ENCODE measurements at regions not wholly inside any gene's neighbourhood (a gene's known extent, or its start where the extent isn't known, plus 50 kb on each side); places are given as distances from the start of the nearest gene placed in this dataset.

- WGBS = 89% methylated on average over 6 of the region's 6 CpGs
- no peak overlapping the region for H3K4me3 ChIP-seq (ENCODE audit: low read length in 2 of 2)
- DNase-seq (ENCODE audit: low read depth in 6 of 9, low spot score in 9 of 9) = peak in 3 of 9 donors; percentile 23 to 39 (median 38)
- no peaks in the 10 kb centered on the region for H3K9me3 ChIP-seq (ENCODE audit: control insufficient read depth in 2 of 2, insufficient read depth in 1 of 2, low read length in 1 of 2)
- H3K4me1 ChIP-seq (ENCODE audit: control insufficient read depth in 2 of 2, insufficient read depth in 2 of 2, low read length in 2 of 2) = peaks cover 0 to 10% of the 10 kb centered on the region in 2 donors
- no peaks in the 10 kb centered on the region for H3K36me3 ChIP-seq (ENCODE audit: control insufficient read depth in 2 of 2, insufficient read depth in 2 of 2, low read length in 1 of 2)
- H3K27ac ChIP-seq (ENCODE audit: low read depth in 1 of 2, low read length in 1 of 2) = no peak overlapping the region
- peaks cover 0 to 6% of the 10 kb centered on the region in 2 donors for H3K27me3 ChIP-seq (ENCODE audit: control insufficient read depth in 2 of 2, insufficient read depth in 1 of 2, low read length in 1 of 2)
Measured at GRCh38 chr3:56987238-56987895, 73.1 kb upstream of the SPATA12 start.

DNA sequence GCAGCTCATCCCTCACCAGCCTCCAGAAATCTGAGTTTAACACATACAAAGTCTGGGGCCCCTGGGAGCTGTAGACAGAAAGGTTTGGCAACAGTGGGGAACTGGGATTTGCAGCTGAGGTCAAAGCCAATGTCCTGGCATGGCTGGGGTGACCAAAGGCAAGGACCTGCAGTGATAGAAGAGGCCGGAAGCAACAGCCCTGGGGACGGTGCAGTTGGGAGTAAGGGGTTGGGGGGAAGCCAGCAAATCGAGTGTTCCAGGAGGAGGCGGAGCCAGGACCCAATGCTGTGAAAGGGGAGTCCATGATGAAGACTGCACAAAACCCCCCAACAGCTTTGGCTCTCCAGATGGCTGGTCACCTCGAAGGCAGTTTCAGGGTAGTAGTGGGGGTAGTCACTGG is 74.1 kb upstream of the SPATA12 start:
- peaks cover 0 to 10% of the 10 kb centered on the region in 2 donors for H3K4me1 ChIP-seq (ENCODE audit: control insufficient read depth in 2 of 2, insufficient read depth in 2 of 2, low read length in 2 of 2)

GRCh38 chr3:56985878-56986277 is 74.6 kb upstream of the SPATA12 start:
- Histone ChIP-seq H3K4me3 (ENCODE audit: low read length in 2 of 2) (no peak overlapping the region), H3K27me3 (ENCODE audit: control insufficient read depth in 2 of 2, insufficient read depth in 1 of 2, low read length in 1 of 2) (peaks cover 0 to 6% of the 10 kb centered on the region in 2 donors), H3K27ac (ENCODE audit: low read depth in 1 of 2, low read length in 1 of 2) (peak overlapping the region in 1 of 2 donors; percentile 42), H3K4me1 (ENCODE audit: control insufficient read depth in 2 of 2, insufficient read depth in 2 of 2, low read length in 2 of 2) (peaks cover 0 to 10% of the 10 kb centered on the region in 2 donors), H3K9me3 (ENCODE audit: control insufficient read depth in 2 of 2, insufficient read depth in 1 of 2, low read length in 1 of 2) (no peaks in the 10 kb centered on the region), H3K36me3 (ENCODE audit: control insufficient read depth in 2 of 2, insufficient read depth in 2 of 2, low read length in 1 of 2) (no peaks in the 10 kb centered on the region)
- DNase-seq (ENCODE audit: low read depth in 6 of 9, low spot score in 9 of 9) = peak in 1 of 9 donors; percentile 25
- WGBS = 61% methylated on average over 2 of the region's 2 CpGs

More for the DNA sequence above, 74.1 kb upstream of the SPATA12 start:
- no peak for DNase-seq (ENCODE audit: low read depth in 6 of 9, low spot score in 9 of 9)
- no peak overlapping the region for H3K4me3 ChIP-seq (ENCODE audit: low read length in 2 of 2)
- no peaks in the 10 kb centered on the region for H3K9me3 ChIP-seq (ENCODE audit: control insufficient read depth in 2 of 2, insufficient read depth in 1 of 2, low read length in 1 of 2)
- H3K27ac ChIP-seq (ENCODE audit: low read depth in 1 of 2, low read length in 1 of 2) = no peak overlapping the region
- WGBS = 76% methylated on average over 5 of the region's 5 CpGs
- no peaks in the 10 kb centered on the region for H3K36me3 ChIP-seq (ENCODE audit: control insufficient read depth in 2 of 2, insufficient read depth in 2 of 2, low read length in 1 of 2)
- peaks cover 0 to 6% of the 10 kb centered on the region in 2 donors for H3K27me3 ChIP-seq (ENCODE audit: control insufficient read depth in 2 of 2, insufficient read depth in 1 of 2, low read length in 1 of 2)

GRCh38 chr3:56985460-56985859 is 75.0 kb upstream of the SPATA12 start:
- Histone ChIP-seq H3K27ac (ENCODE audit: low read depth in 1 of 2, low read length in 1 of 2) (no peak overlapping the region), H3K9me3 (ENCODE audit: control insufficient read depth in 2 of 2, insufficient read depth in 1 of 2, low read length in 1 of 2) (no peaks in the 10 kb centered on the region), H3K27me3 (ENCODE audit: control insufficient read depth in 2 of 2, insufficient read depth in 1 of 2, low read length in 1 of 2) (peaks cover 0 to 6% of the 10 kb centered on the region in 2 donors), H3K4me1 (ENCODE audit: control insufficient read depth in 2 of 2, insufficient read depth in 2 of 2, low read length in 2 of 2) (peaks cover 0 to 10% of the 10 kb centered on the region in 2 donors), H3K36me3 (ENCODE audit: control insufficient read depth in 2 of 2, insufficient read depth in 2 of 2, low read length in 1 of 2) (no peaks in the 10 kb centered on the region), H3K4me3 (ENCODE audit: low read length in 2 of 2) (no peak overlapping the region)
- 97% methylated on average over 9 of the region's 9 CpGs for WGBS
- DNase-seq (ENCODE audit: low read depth in 6 of 9, low spot score in 9 of 9) = no peak

- over 99% methylated on average over 8 of the region's 8 CpGs for WGBS
- no peak for DNase-seq (ENCODE audit: low read depth in 6 of 9, low spot score in 9 of 9)
- Histone ChIP-seq H3K4me1 (ENCODE audit: control insufficient read depth in 2 of 2, insufficient read depth in 2 of 2, low read length in 2 of 2) (peaks cover 0 to 10% of the 10 kb centered on the region in 2 donors), H3K36me3 (ENCODE audit: control insufficient read depth in 2 of 2, insufficient read depth in 2 of 2, low read length in 1 of 2) (no peaks in the 10 kb centered on the region), H3K9me3 (ENCODE audit: control insufficient read depth in 2 of 2, insufficient read depth in 1 of 2, low read length in 1 of 2) (no peaks in the 10 kb centered on the region), H3K4me3 (ENCODE audit: low read length in 2 of 2) (no peak overlapping the region), H3K27ac (ENCODE audit: low read depth in 1 of 2, low read length in 1 of 2) (no peak overlapping the region), H3K27me3 (ENCODE audit: control insufficient read depth in 2 of 2, insufficient read depth in 1 of 2, low read length in 1 of 2) (no peaks in the 10 kb centered on the region)
Measured at GRCh38 chr3:56983427-56983826, 77.0 kb upstream of the SPATA12 start.

- WGBS = 49% methylated on average over 2 of the region's 2 CpGs
- no peaks in the 10 kb centered on the region for H3K9me3 ChIP-seq (ENCODE audit: control insufficient read depth in 2 of 2, insufficient read depth in 1 of 2, low read length in 1 of 2)
- no peak for DNase-seq (ENCODE audit: low read depth in 6 of 9, low spot score in 9 of 9)
- no peak overlapping the region for H3K27ac ChIP-seq (ENCODE audit: low read depth in 1 of 2, low read length in 1 of 2)
- H3K4me1 ChIP-seq (ENCODE audit: control insufficient read depth in 2 of 2, insufficient read depth in 2 of 2, low read length in 2 of 2) = peaks cover 0 to 10% of the 10 kb centered on the region in 2 donors
- no peaks in the 10 kb centered on the region for H3K27me3 ChIP-seq (ENCODE audit: control insufficient read depth in 2 of 2, insufficient read depth in 1 of 2, low read length in 1 of 2)
- no peaks in the 10 kb centered on the region for H3K36me3 ChIP-seq (ENCODE audit: control insufficient read depth in 2 of 2, insufficient read depth in 2 of 2, low read length in 1 of 2)
- H3K4me3 ChIP-seq (ENCODE audit: low read length in 2 of 2) = no peak overlapping the region
Measured at GRCh38 chr3:56981445-56982230, 78.8 kb upstream of the SPATA12 start.

DNA sequence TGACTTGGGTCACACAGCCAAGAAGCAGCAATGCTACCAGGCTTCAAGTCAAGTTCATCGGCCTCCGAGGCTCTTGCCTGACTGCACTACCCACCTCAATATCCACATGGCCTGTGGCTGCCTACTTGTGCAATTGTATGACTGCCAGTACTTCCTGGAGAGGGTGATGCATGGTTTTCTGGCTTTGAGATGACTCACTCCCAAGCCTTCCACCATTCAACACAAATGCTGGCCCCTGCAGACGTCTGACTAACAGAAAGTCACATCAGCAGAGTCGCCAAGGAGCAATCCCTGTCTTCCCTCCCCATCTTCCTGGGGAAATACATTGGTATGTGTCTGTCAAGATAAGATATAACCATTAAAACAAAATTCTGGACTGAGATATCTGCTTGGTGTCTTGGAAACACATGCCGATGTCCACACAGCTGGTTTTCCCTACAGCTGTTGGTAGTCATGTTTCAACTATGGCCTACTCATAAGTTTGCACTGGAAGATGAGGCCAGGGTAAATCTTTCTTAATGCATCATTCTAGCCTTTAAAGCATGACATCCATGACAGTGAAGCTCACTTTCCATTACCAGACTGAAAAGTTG is 79.6 kb upstream of the SPATA12 start:
- Histone ChIP-seq H3K9me3 (ENCODE audit: control insufficient read depth in 2 of 2, insufficient read depth in 1 of 2, low read length in 1 of 2) (no peaks in the 10 kb centered on the region), H3K4me3 (ENCODE audit: low read length in 2 of 2) (no peak overlapping the region), H3K27ac (ENCODE audit: low read depth in 1 of 2, low read length in 1 of 2) (no peak overlapping the region), H3K4me1 (ENCODE audit: control insufficient read depth in 2 of 2, insufficient read depth in 2 of 2, low read length in 2 of 2) (peaks cover 0 to 5% of the 10 kb centered on the region in 2 donors), H3K36me3 (ENCODE audit: control insufficient read depth in 2 of 2, insufficient read depth in 2 of 2, low read length in 1 of 2) (no peaks in the 10 kb centered on the region), H3K27me3 (ENCODE audit: control insufficient read depth in 2 of 2, insufficient read depth in 1 of 2, low read length in 1 of 2) (no peaks in the 10 kb centered on the region)
- DNase-seq (ENCODE audit: low read depth in 6 of 9, low spot score in 9 of 9) = no peak
- 91% methylated on average over 5 of the region's 5 CpGs for WGBS

DNA sequence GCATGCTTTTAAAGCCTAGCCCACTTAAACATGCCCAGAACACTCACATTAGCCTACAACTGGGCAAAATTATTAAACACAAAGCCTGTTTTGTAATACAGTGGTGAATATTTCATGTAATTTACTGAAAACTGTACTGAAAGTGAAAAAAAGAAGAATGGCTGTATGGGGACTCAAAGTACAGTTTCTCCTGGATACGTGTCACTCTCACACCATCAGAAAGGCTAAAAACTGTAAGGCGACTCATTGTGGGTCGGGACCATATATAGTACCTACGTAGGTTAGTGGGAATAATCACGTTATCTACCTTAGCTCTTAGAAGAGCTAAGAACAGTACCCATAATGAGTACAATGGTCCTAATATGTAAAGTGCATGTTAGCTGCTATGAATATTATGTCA is 80.2 kb upstream of the SPATA12 start:
- no peaks in the 10 kb centered on the region for H3K4me1 ChIP-seq (ENCODE audit: control insufficient read depth in 2 of 2, insufficient read depth in 2 of 2, low read length in 2 of 2)
- no peak overlapping the region for H3K4me3 ChIP-seq (ENCODE audit: low read length in 2 of 2)
- H3K9me3 ChIP-seq (ENCODE audit: control insufficient read depth in 2 of 2, insufficient read depth in 1 of 2, low read length in 1 of 2) = no peaks in the 10 kb centered on the region
- H3K36me3 ChIP-seq (ENCODE audit: control insufficient read depth in 2 of 2, insufficient read depth in 2 of 2, low read length in 1 of 2) = no peaks in the 10 kb centered on the region
- DNase-seq (ENCODE audit: low read depth in 6 of 9, low spot score in 9 of 9) = no peak
- 97% methylated on average over 5 of the region's 5 CpGs for WGBS
- no peak overlapping the region for H3K27ac ChIP-seq (ENCODE audit: low read depth in 1 of 2, low read length in 1 of 2)
- no peaks in the 10 kb centered on the region for H3K27me3 ChIP-seq (ENCODE audit: control insufficient read depth in 2 of 2, insufficient read depth in 1 of 2, low read length in 1 of 2)

- no peak overlapping the region for H3K27ac ChIP-seq (ENCODE audit: low read depth in 1 of 2, low read length in 1 of 2)
- no peak overlapping the region for H3K4me3 ChIP-seq (ENCODE audit: low read length in 2 of 2)
- H3K4me1 ChIP-seq (ENCODE audit: control insufficient read depth in 2 of 2, insufficient read depth in 2 of 2, low read length in 2 of 2) = no peaks in the 10 kb centered on the region
- H3K9me3 ChIP-seq (ENCODE audit: control insufficient read depth in 2 of 2, insufficient read depth in 1 of 2, low read length in 1 of 2) = no peaks in the 10 kb centered on the region
- WGBS = 95% methylated on average over 6 of the region's 6 CpGs
- H3K27me3 ChIP-seq (ENCODE audit: control insufficient read depth in 2 of 2, insufficient read depth in 1 of 2, low read length in 1 of 2) = no peaks in the 10 kb centered on the region
- DNase-seq (ENCODE audit: low read depth in 6 of 9, low spot score in 9 of 9) = no peak
- no peaks in the 10 kb centered on the region for H3K36me3 ChIP-seq (ENCODE audit: control insufficient read depth in 2 of 2, insufficient read depth in 2 of 2, low read length in 1 of 2)
Measured at GRCh38 chr3:56979791-56980190, 80.7 kb upstream of the SPATA12 start.
